Liver (tissue), 8 donors: ENCODE measurements at regions not wholly inside any gene's neighbourhood (a gene's known extent, or its start where the extent isn't known, plus 50 kb on each side); places are given as distances from the start of the nearest gene placed in this dataset.

Experiments used
- DNase-seq: peaks from one replicate; pipeline ENCODE4 v3.0.0-alpha.2; 2017; ENCODE audit warnings: low spot score
- H3K27ac ChIP-seq, 2 donors: one replicate each; pipeline ENCODE4 v1.7.0; 2013; ENCODE audit warnings: inconsistent platforms in 2 of 2, low read length in 2 of 2, control low read depth in 1 of 2, low read depth in 1 of 2, mild to moderate bottlenecking in 1 of 2
- H3K27me3 ChIP-seq, 4 donors: one replicate each; pipeline versions ENCODE4 v1.6.1 to v1.7.0; 2013; ENCODE audit warnings: low read length in 3 of 4, inconsistent platforms in 1 of 4, mild to moderate bottlenecking in 1 of 4, moderate library complexity in 1 of 4; ENCODE audit not compliant: control insufficient read depth in 4 of 4, insufficient read depth in 4 of 4
- H3K36me3 ChIP-seq, 4 donors: one replicate each; pipeline versions ENCODE4 v1.6.1 to v1.7.0; 2013; ENCODE audit warnings: low read length in 3 of 4, mild to moderate bottlenecking in 3 of 4, low read depth in 1 of 4, moderate library complexity in 1 of 4; ENCODE audit not compliant: control insufficient read depth in 4 of 4, insufficient read depth in 3 of 4
- H3K4me1 ChIP-seq, 4 donors: one replicate each; pipeline versions ENCODE4 v1.6.1 to v1.7.0; 2013; ENCODE audit warnings: low read length in 3 of 4, mild to moderate bottlenecking in 3 of 4, moderate library complexity in 1 of 4; ENCODE audit not compliant: control insufficient read depth in 4 of 4, insufficient read depth in 4 of 4
- H3K4me3 ChIP-seq, 3 donors: one replicate each; pipeline versions ENCODE4 v1.6.1 to v1.7.0; 2013; ENCODE audit warnings: low read length in 3 of 3, control low read depth in 1 of 3, low read depth in 1 of 3, mild to moderate bottlenecking in 1 of 3
- H3K9ac ChIP-seq, 2 donors: one replicate each; pipeline ENCODE4 v1.7.0; 2013; ENCODE audit warnings: low read length in 2 of 2, mild to moderate bottlenecking in 2 of 2, moderate library complexity in 2 of 2, control low read depth in 1 of 2, low read depth in 1 of 2
- H3K9me3 ChIP-seq, 4 donors: one replicate each; pipeline versions ENCODE4 v1.6.1 to v1.7.0; 2013; ENCODE audit warnings: low read length in 3 of 4; ENCODE audit not compliant: control insufficient read depth in 4 of 4
- CTCF ChIP-seq: fragments of 150-350 bp; IDR thresholded peaks from 2 replicates; pipeline ENCODE4 v1.5.1; 2017; ENCODE audit warnings: improper control_type of control experiment, low read depth, low read length; ENCODE audit not compliant: missing input control
- EGR1 ChIP-seq, 2 donors: IDR thresholded peaks; 2 replicates each; pipeline ENCODE4 v1.6.1; 2016 to 2018; ENCODE audit warnings: antibody characterized with exemption in 2 of 2, low read depth in 2 of 2
- FOXA1 ChIP-seq: IDR thresholded peaks from 2 replicates; pipeline ENCODE4 v1.6.1; 2016; ENCODE audit warnings: antibody characterized with exemption
- FOXA2 ChIP-seq: IDR thresholded peaks from 2 replicates; pipeline ENCODE4 v1.6.1; 2016; ENCODE audit warnings: antibody characterized with exemption
- GABPA ChIP-seq, 2 donors: IDR thresholded peaks in 1 of 2; conservative IDR thresholded peaks in 1 of 2; 2 replicates each; pipeline ENCODE4 v1.6.1; 2016; ENCODE audit warnings: antibody characterized with exemption in 2 of 2, mild to moderate bottlenecking in 1 of 2, moderate library complexity in 1 of 2
- HNF4A ChIP-seq, 2 donors: conservative IDR thresholded peaks; 2 replicates each; pipeline ENCODE4 v1.6.1; 2016; ENCODE audit warnings: antibody characterized with exemption in 2 of 2, mild to moderate bottlenecking in 2 of 2
- HNF4G ChIP-seq: IDR thresholded peaks from 2 replicates; pipeline ENCODE4 v1.6.1; 2016; ENCODE audit warnings: antibody characterized with exemption
- JUND ChIP-seq, 2 donors: IDR thresholded peaks; 2 replicates each; pipeline ENCODE4 v1.6.1; 2016; ENCODE audit warnings: antibody characterized with exemption in 2 of 2
- MAX ChIP-seq: IDR thresholded peaks from 2 replicates; pipeline ENCODE4 v1.6.1; 2016; ENCODE audit warnings: antibody characterized with exemption
- NR2F2 ChIP-seq: IDR thresholded peaks from 2 replicates; pipeline ENCODE4 v1.6.1; 2016; ENCODE audit warnings: antibody characterized with exemption
- RAD21 ChIP-seq, 2 donors: IDR thresholded peaks; 2 replicates each; pipeline ENCODE4 v1.6.1; 2016; ENCODE audit warnings: antibody characterized with exemption in 2 of 2, mild to moderate bottlenecking in 2 of 2
- RXRA ChIP-seq, 2 donors: IDR thresholded peaks; 2 replicates each; pipeline ENCODE4 v1.6.1; 2017 to 2018; ENCODE audit warnings: antibody characterized with exemption in 2 of 2, mild to moderate bottlenecking in 1 of 2
- SP1 ChIP-seq: IDR thresholded peaks from 2 replicates; pipeline ENCODE4 v1.6.1; 2018; ENCODE audit warnings: antibody characterized with exemption, mild to moderate bottlenecking
- TAF1 ChIP-seq: conservative IDR thresholded peaks from 2 replicates; pipeline ENCODE4 v1.6.1; 2016; ENCODE audit warnings: antibody characterized with exemption, mild to moderate bottlenecking
- YY1 ChIP-seq: IDR thresholded peaks from 2 replicates; pipeline ENCODE4 v1.6.1; 2016; ENCODE audit warnings: antibody characterized with exemption, mild to moderate bottlenecking
- ZBTB33 ChIP-seq: IDR thresholded peaks from 2 replicates; pipeline ENCODE4 v1.6.1; 2016; ENCODE audit warnings: antibody characterized with exemption
- WGBS: extraction: QIAGEN DNeasy Blood & Tissue Kit; methylation state at CpG from one replicate; pipeline ENCODE4 v1.1.7; 2013; 5-methylcytosine and 5-hydroxymethylcytosine counted together
- TF ChIP-seq, protein P1 (sequence below): IDR thresholded peaks from 2 replicates; pipeline ENCODE4 v1.6.1; 2016; ENCODE audit warnings: antibody characterized with exemption
- TF ChIP-seq, protein P2 (sequence below): IDR thresholded peaks from 2 replicates; pipeline ENCODE4 v1.6.1; 2016; ENCODE audit warnings: antibody characterized with exemption, mild to moderate bottlenecking
- donor health status: healthy.
- donor health status: healthy.
- donor health status: healthy.
- donor health status: healthy.
- donor health status: healthy.

GRCh38 chr10:130555411-130555750, 419.2 kb downstream of the GLRX3 start:
- WGBS, result 73% methylated on average over 7 of the region's 7 CpGs

More at GRCh38 chr10:130555411-130555750, 419.2 kb downstream of the GLRX3 start:
- H3K27me3 ChIP-seq, result no peaks in the 10 kb centered on the region
- H3K9ac ChIP-seq, result no peak overlapping the region
- H3K36me3 ChIP-seq, result no peaks in the 10 kb centered on the region
- H3K27ac ChIP-seq, result no peak overlapping the region
- no peaks in the 10 kb centered on the region for H3K9me3 ChIP-seq
- no peak for TF ChIP-seq NR2F2
- TF ChIP-seq SP1, result no peak
- no peak for TF ChIP-seq FOXA1
- no peak for TF ChIP-seq ZBTB33
- TF ChIP-seq HNF4G, result no peak
- TF ChIP-seq CTCF, result no peak
- no peak for TF ChIP-seq RXRA (IDR thresholded peaks at IDR 0.05)
- no peak for TF ChIP-seq MAX
- no peak for TF ChIP-seq TAF1
- no peak for TF ChIP-seq FOXA2
- TF ChIP-seq, protein P1, sequence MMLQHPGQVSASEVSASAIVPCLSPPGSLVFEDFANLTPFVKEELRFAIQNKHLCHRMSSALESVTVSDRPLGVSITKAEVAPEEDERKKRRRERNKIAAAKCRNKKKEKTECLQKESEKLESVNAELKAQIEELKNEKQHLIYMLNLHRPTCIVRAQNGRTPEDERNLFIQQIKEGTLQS, result no peak
- TF ChIP-seq EGR1 (IDR thresholded peaks at IDR 0.05; ENCODE audit: low read depth in 2 of 2), result no peak
- no peak for TF ChIP-seq HNF4A (conservative IDR thresholded peaks at IDR 0.05)
- TF ChIP-seq YY1, result no peak
- TF ChIP-seq GABPA (IDR thresholded peaks at IDR 0.05 in 1 of 2, conservative IDR thresholded peaks at IDR 0.05 in 1 of 2), result no peak
- no peak for TF ChIP-seq RAD21 (IDR thresholded peaks at IDR 0.05)
- TF ChIP-seq, protein P2, sequence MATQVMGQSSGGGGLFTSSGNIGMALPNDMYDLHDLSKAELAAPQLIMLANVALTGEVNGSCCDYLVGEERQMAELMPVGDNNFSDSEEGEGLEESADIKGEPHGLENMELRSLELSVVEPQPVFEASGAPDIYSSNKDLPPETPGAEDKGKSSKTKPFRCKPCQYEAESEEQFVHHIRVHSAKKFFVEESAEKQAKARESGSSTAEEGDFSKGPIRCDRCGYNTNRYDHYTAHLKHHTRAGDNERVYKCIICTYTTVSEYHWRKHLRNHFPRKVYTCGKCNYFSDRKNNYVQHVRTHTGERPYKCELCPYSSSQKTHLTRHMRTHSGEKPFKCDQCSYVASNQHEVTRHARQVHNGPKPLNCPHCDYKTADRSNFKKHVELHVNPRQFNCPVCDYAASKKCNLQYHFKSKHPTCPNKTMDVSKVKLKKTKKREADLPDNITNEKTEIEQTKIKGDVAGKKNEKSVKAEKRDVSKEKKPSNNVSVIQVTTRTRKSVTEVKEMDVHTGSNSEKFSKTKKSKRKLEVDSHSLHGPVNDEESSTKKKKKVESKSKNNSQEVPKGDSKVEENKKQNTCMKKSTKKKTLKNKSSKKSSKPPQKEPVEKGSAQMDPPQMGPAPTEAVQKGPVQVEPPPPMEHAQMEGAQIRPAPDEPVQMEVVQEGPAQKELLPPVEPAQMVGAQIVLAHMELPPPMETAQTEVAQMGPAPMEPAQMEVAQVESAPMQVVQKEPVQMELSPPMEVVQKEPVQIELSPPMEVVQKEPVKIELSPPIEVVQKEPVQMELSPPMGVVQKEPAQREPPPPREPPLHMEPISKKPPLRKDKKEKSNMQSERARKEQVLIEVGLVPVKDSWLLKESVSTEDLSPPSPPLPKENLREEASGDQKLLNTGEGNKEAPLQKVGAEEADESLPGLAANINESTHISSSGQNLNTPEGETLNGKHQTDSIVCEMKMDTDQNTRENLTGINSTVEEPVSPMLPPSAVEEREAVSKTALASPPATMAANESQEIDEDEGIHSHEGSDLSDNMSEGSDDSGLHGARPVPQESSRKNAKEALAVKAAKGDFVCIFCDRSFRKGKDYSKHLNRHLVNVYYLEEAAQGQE, result no peak
- no peak for TF ChIP-seq JUND (IDR thresholded peaks at IDR 0.05)
- peak; percentile 3 for DNase-seq
- H3K4me3 ChIP-seq, result no peak overlapping the region
- no peaks in the 10 kb centered on the region for H3K4me1 ChIP-seq
